Neural progenitor cell (in vitro differentiated cells): ENCODE measurements at regions not wholly inside any gene's neighbourhood (a gene's known extent, or its start where the extent isn't known, plus 50 kb on each side); places are given as distances from the start of the nearest gene placed in this dataset.

Experiments
- DNase-seq: peaks from one replicate; pipeline ENCODE4 v3.0.0-alpha.2; 2016; ENCODE audit warnings: low spot score
- H2AFZ ChIP-seq: fragments of 200-600 bp; sonication (generic); replicated peaks from 2 replicates; pipeline ENCODE4 v1.6.1; 2016; ENCODE audit warnings: antibody characterized with exemption
- H3F3A ChIP-seq: fragments of 200-600 bp; sonication (generic); 2 replicates; pipeline ENCODE4 v1.6.1; 2016; ENCODE audit warnings: antibody characterized with exemption, low read depth
- H3K27ac ChIP-seq: fragments of 200-600 bp; sonication (generic); 2 replicates; pipeline ENCODE4 v1.5.1; 2016; ENCODE audit warnings: mild to moderate bottlenecking
- H3K27me3 ChIP-seq: fragments of 200-600 bp; sonication (generic); 2 replicates; pipeline ENCODE4 v1.6.1; 2016; ENCODE audit warnings: mild to moderate bottlenecking, moderate library complexity
- H3K36me3 ChIP-seq: fragments of 200-600 bp; sonication (generic); 2 replicates; pipeline ENCODE4 v1.5.1; 2016
- H3K4me1 ChIP-seq: fragments of 200-600 bp; sonication (generic); 2 replicates; pipeline ENCODE4 v1.6.1; 2016; ENCODE audit warnings: mixed run types
- H3K4me2 ChIP-seq: fragments of 200-600 bp; sonication (generic); 2 replicates; pipeline ENCODE4 v1.6.1; 2016
- H3K4me3 ChIP-seq: fragments of 200-600 bp; sonication (generic); 2 replicates; pipeline ENCODE4 v1.5.1; 2016
- H3K79me2 ChIP-seq: fragments of 200-600 bp; sonication (generic); 2 replicates; pipeline ENCODE4 v1.6.1; 2016; ENCODE audit warnings: low read depth
- H3K9ac ChIP-seq: fragments of 200-600 bp; sonication (generic); 2 replicates; pipeline ENCODE4 v1.6.1; 2016
- H3K9me3 ChIP-seq: fragments of 200-600 bp; sonication (generic); 2 replicates; pipeline ENCODE4 v1.5.1; 2016; ENCODE audit warnings: low read depth
- H4K20me1 ChIP-seq: fragments of 200-600 bp; sonication (generic); 2 replicates; pipeline ENCODE4 v1.6.1; 2016; ENCODE audit warnings: low read depth
- H3K27ac Mint-ChIP-seq: 3 replicates; pipeline ENCODE4 v1.8.0; 2021; ENCODE audit warnings: mixed read lengths
- H3K27me3 Mint-ChIP-seq: 2 replicates; pipeline ENCODE4 v1.8.0; 2022; ENCODE audit warnings: low read depth, mild to moderate bottlenecking, inconsistent platforms, moderate library complexity, mixed read lengths; ENCODE audit not compliant: insufficient read depth
- H3K36me3 Mint-ChIP-seq: 3 replicates; pipeline ENCODE4 v1.8.0; 2021; ENCODE audit warnings: mixed read lengths
- H3K4me1 Mint-ChIP-seq: 3 replicates; pipeline ENCODE4 v1.8.0; 2021; ENCODE audit warnings: mixed read lengths
- H3K4me3 Mint-ChIP-seq: 3 replicates; pipeline ENCODE4 v1.8.0; 2021; ENCODE audit warnings: mild to moderate bottlenecking, moderate library complexity, mixed read lengths
- H3K9me3 Mint-ChIP-seq: 3 replicates; pipeline ENCODE4 v1.8.0; 2020; ENCODE audit warnings: mixed read lengths
- EZH2 ChIP-seq: fragments of 200-600 bp; sonication (generic); IDR thresholded peaks from 2 replicates; pipeline ENCODE4 v1.6.1; 2017; ENCODE audit warnings: antibody characterized with exemption, mild to moderate bottlenecking, moderate library complexity
- EZH2phosphoT487 ChIP-seq: fragments of 200-600 bp; sonication (generic); IDR thresholded peaks from 2 replicates; pipeline ENCODE4 v1.6.1; 2017; ENCODE audit warnings: antibody characterized with exemption
- TF ChIP-seq, protein P1 (sequence below): fragments of 200-600 bp; sonication (generic); IDR thresholded peaks from 2 replicates; pipeline ENCODE4 v1.5.1; 2017; ENCODE audit warnings: antibody characterized with exemption, mild to moderate bottlenecking

DNA sequence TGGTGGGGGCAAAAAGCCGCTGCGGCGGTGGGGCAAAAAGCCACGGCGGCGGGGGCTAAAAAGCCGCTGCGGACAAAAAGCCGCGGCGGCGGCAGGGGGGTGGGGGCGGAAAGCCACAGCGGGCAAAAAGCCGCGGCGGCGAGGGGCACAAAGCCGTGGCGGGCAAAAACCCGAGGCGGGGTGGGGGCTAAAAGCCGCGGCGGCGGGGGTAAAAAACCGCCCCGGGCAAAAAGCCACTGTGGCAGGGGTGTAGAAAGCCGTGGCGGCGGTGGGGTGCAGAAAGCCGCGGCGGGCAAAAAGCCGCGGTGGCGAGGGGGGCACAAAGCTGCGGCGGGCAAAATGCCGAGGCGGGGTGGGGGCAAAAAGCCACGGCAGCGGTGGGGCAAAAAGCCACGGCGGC is 3901.8 kb downstream of the SRGAP2C start:
- Histone ChIP-seq H4K20me1 (no peaks in the 10 kb centered on the region), H3K27ac (no peak overlapping the region), H3K27me3 (no peaks in the 10 kb centered on the region), H3F3A (no peaks in the 10 kb centered on the region), H3K36me3 (no peaks in the 10 kb centered on the region), H3K4me1 (no peaks in the 10 kb centered on the region), H3K4me3 (no peak overlapping the region), H3K4me2 (no peak overlapping the region), H3K9me3 (peaks cover 40% of the 10 kb centered on the region), H3K9ac (no peak overlapping the region), H2AFZ (no peak overlapping the region), H3K79me2 (no peaks in the 10 kb centered on the region)
- DNase-seq: no peak
- TF ChIP-seq EZH2 (no peak), EZH2phosphoT487 (no peak)
- TF ChIP-seq, protein P1, sequence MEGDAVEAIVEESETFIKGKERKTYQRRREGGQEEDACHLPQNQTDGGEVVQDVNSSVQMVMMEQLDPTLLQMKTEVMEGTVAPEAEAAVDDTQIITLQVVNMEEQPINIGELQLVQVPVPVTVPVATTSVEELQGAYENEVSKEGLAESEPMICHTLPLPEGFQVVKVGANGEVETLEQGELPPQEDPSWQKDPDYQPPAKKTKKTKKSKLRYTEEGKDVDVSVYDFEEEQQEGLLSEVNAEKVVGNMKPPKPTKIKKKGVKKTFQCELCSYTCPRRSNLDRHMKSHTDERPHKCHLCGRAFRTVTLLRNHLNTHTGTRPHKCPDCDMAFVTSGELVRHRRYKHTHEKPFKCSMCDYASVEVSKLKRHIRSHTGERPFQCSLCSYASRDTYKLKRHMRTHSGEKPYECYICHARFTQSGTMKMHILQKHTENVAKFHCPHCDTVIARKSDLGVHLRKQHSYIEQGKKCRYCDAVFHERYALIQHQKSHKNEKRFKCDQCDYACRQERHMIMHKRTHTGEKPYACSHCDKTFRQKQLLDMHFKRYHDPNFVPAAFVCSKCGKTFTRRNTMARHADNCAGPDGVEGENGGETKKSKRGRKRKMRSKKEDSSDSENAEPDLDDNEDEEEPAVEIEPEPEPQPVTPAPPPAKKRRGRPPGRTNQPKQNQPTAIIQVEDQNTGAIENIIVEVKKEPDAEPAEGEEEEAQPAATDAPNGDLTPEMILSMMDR: no peak
- Mint-ChIP-seq H3K9me3 (peaks cover 46% of the 10 kb centered on the region), H3K4me1 (no peaks in the 10 kb centered on the region), H3K4me3 (no peak overlapping the region), H3K36me3 (peaks cover 10% of the 10 kb centered on the region), H3K27ac (no peak overlapping the region), H3K27me3 (no peaks in the 10 kb centered on the region)

DNA sequence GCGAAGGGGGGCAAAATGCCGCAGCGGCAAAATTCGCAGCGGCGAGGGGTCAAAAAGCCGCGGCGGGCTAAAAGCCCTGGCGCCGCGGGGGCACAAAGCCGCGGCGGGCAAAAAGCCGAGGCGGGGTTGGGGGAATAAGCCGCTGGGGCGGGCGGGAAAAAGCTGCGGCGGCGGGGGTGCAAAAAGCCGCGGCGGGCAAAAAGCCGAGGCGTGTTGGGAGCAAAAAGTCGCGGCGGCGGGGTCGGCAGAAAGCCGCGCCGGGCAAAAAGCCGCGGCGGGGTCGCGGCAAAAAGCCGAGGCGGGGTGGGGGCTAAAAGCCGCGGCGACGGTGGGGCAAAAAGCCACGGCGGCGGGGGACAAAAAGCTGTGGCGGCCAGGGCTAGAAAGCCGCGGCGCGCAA is 3902.5 kb downstream of the SRGAP2C start:
- Histone ChIP-seq H3K4me3 (no peak overlapping the region), H3K4me2 (no peak overlapping the region), H3K36me3 (no peaks in the 10 kb centered on the region), H4K20me1 (no peaks in the 10 kb centered on the region), H2AFZ (no peak overlapping the region), H3K9ac (no peak overlapping the region), H3K9me3 (peaks cover 37% of the 10 kb centered on the region), H3K4me1 (no peaks in the 10 kb centered on the region), H3K27me3 (no peaks in the 10 kb centered on the region), H3K79me2 (no peaks in the 10 kb centered on the region), H3K27ac (no peak overlapping the region), H3F3A (no peaks in the 10 kb centered on the region)
- Mint-ChIP-seq H3K27me3 (peaks cover 2% of the 10 kb centered on the region), H3K27ac (no peak overlapping the region), H3K9me3 (peaks cover 39% of the 10 kb centered on the region), H3K36me3 (peaks cover 10% of the 10 kb centered on the region), H3K4me1 (no peaks in the 10 kb centered on the region), H3K4me3 (no peak overlapping the region)
- TF ChIP-seq, protein P1: no peak
- no peak for TF ChIP-seq EZH2phosphoT487
- TF ChIP-seq EZH2: no peak
- DNase-seq: no peak

DNA sequence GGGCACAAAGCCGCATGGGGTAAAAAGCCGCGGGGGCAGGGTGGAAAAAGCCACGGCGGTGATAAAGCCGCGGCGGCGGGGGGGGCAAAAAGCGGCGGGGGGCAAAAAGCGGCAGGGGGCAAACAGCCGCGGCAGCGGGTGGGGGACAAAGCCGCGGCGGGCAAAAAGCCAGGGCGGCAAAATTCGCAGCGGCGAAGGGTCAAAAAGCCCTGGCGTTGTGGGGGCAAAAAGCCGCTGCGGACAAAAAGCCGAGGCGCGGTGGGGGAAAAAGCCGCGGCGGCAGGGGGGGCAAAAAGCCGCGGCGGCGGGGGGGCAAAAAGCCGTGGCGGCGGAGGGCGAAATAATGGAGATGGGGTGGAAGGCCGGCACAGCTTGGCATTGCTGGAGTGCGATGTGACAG is 3902.9 kb downstream of the SRGAP2C start:
- H3K27ac Mint-ChIP-seq: no peak overlapping the region
- Histone ChIP-seq H2AFZ (no peak overlapping the region), H3K9ac (no peak overlapping the region), H3K4me1 (no peaks in the 10 kb centered on the region), H3K4me2 (no peak overlapping the region), H4K20me1 (no peaks in the 10 kb centered on the region), H3K4me3 (no peak overlapping the region), H3K27ac (no peak overlapping the region), H3K79me2 (no peaks in the 10 kb centered on the region), H3K9me3 (peaks cover 32% of the 10 kb centered on the region), H3F3A (no peaks in the 10 kb centered on the region), H3K36me3 (no peaks in the 10 kb centered on the region), H3K27me3 (no peaks in the 10 kb centered on the region)
- peaks cover 2% of the 10 kb centered on the region for H3K27me3 Mint-ChIP-seq
- DNase-seq: no peak
- peaks cover 37% of the 10 kb centered on the region for H3K9me3 Mint-ChIP-seq
- no peaks in the 10 kb centered on the region for H3K4me1 Mint-ChIP-seq
- TF ChIP-seq EZH2phosphoT487: no peak
- no peak for TF ChIP-seq EZH2
- TF ChIP-seq, protein P1: no peak
- H3K36me3 Mint-ChIP-seq: peaks cover 10% of the 10 kb centered on the region
- H3K4me3 Mint-ChIP-seq: no peak overlapping the region
